Sigmoid colon (tissue), 6 donors: ENCODE measurements at regions not wholly inside any gene's neighbourhood (a gene's known extent, or its start where the extent isn't known, plus 50 kb on each side); places are given as distances from the start of the nearest gene placed in this dataset.

Source experiments
- DNase-seq: peaks from one replicate; pipeline ENCODE4 v3.0.0-alpha.2; 2019
- H3K27ac ChIP-seq, 4 donors: fragments of 200-600 bp; sonication (generic); one replicate each; pipeline ENCODE4 v1.5.1; 2016 to 2019; ENCODE audit warnings: mild to moderate bottlenecking in 1 of 4
- H3K27me3 ChIP-seq, 3 donors: fragments of 200-600 bp; sonication (generic); one replicate each; pipeline ENCODE4 v1.5.1; 2019; ENCODE audit warnings: mild to moderate bottlenecking in 1 of 3
- H3K36me3 ChIP-seq, 4 donors: fragments of 200-600 bp; sonication (generic); one replicate each; pipeline ENCODE4 v1.5.1; 2016 to 2019
- H3K4me1 ChIP-seq, 4 donors: fragments of 200-600 bp; sonication (generic); one replicate each; pipeline ENCODE4 v1.5.1; 2017 to 2019
- H3K4me3 ChIP-seq, 4 donors: fragments of 200-600 bp; sonication (generic); one replicate each; pipeline ENCODE4 v1.5.1; 2017 to 2019; ENCODE audit warnings: mild to moderate bottlenecking in 2 of 4, moderate library complexity in 1 of 4
- H3K9me3 ChIP-seq, 4 donors: fragments of 200-600 bp in 3 of 4; sonication (generic) in 3 of 4; one replicate each; pipeline versions ENCODE4 v1.5.1 to v1.6.1; 2013 to 2019
- EP300 ChIP-seq, 4 donors: sonication (generic); formaldehyde crosslinking; IDR thresholded peaks; one replicate each; pipeline ENCODE4 v1.6.1; 2017; ENCODE audit warnings: antibody characterized with exemption in 4 of 4
- POLR2A ChIP-seq, 2 donors: fragments of 450-650 bp; IDR thresholded peaks; one replicate each; pipeline ENCODE4 v1.6.1; 2016; ENCODE audit warnings: antibody characterized with exemption in 2 of 2, mild to moderate bottlenecking in 2 of 2, moderate library complexity in 2 of 2
- POLR2AphosphoS5 ChIP-seq, 4 donors: sonication (generic); formaldehyde crosslinking; IDR thresholded peaks; one replicate each; pipeline ENCODE4 v1.6.1; 2017; ENCODE audit warnings: antibody characterized with exemption in 4 of 4
- WGBS, 2 donors: extraction: QIAGEN DNeasy Blood & Tissue Kit; methylation state at CpG; one replicate each; pipeline ENCODE4 v1.1.7; 2013; 5-methylcytosine and 5-hydroxymethylcytosine counted together
- intact Hi-C: fragments of 100-400 bp; cut with DNase I; formaldehyde crosslinking; loops from one replicate; pipeline ENCODE4 v1.15.1; 2023
- TF ChIP-seq, protein P1 (sequence below), 4 experiments: fragments of 450-650 bp in 3 of 4; fragments of 200-600 bp in 1 of 4; IDR thresholded peaks; one replicate each; pipeline ENCODE4 v1.5.1; 2016 to 2019; ENCODE audit warnings: antibody characterized with exemption in 4 of 4, mild to moderate bottlenecking in 3 of 4, moderate library complexity in 2 of 4
- donor health status: healthy with polysubstance abuse.
- donor health status: healthy.

- Histone ChIP-seq H3K4me1 (peaks cover 0 to 16% (median 4%) of the 10 kb centered on the region in 4 donors), H3K36me3 (no peaks in the 10 kb centered on the region), H3K27ac (no peak overlapping the region), H3K9me3 (no peaks in the 10 kb centered on the region), H3K27me3 (no peaks in the 10 kb centered on the region), H3K4me3 (no peak overlapping the region)
- TF ChIP-seq POLR2AphosphoS5 (IDR thresholded peaks at IDR 0.05): no peak
- TF ChIP-seq EP300 (IDR thresholded peaks at IDR 0.05): no peak
- no peak for TF ChIP-seq POLR2A (IDR thresholded peaks at IDR 0.05)
- TF ChIP-seq, protein P1, sequence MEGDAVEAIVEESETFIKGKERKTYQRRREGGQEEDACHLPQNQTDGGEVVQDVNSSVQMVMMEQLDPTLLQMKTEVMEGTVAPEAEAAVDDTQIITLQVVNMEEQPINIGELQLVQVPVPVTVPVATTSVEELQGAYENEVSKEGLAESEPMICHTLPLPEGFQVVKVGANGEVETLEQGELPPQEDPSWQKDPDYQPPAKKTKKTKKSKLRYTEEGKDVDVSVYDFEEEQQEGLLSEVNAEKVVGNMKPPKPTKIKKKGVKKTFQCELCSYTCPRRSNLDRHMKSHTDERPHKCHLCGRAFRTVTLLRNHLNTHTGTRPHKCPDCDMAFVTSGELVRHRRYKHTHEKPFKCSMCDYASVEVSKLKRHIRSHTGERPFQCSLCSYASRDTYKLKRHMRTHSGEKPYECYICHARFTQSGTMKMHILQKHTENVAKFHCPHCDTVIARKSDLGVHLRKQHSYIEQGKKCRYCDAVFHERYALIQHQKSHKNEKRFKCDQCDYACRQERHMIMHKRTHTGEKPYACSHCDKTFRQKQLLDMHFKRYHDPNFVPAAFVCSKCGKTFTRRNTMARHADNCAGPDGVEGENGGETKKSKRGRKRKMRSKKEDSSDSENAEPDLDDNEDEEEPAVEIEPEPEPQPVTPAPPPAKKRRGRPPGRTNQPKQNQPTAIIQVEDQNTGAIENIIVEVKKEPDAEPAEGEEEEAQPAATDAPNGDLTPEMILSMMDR (IDR thresholded peaks at IDR 0.05): no peak
- intact Hi-C loops: no loop called here
- WGBS, 2 donors: 67 to 74% methylated on average over 3 of the region's 3 CpGs
- no peak for DNase-seq
Measured at GRCh38 chr1:218829097-218829496, 344.6 kb upstream of the LYPLAL1 start.

- TF ChIP-seq POLR2AphosphoS5 (IDR thresholded peaks at IDR 0.05): no peak
- TF ChIP-seq EP300 (IDR thresholded peaks at IDR 0.05): no peak
- TF ChIP-seq, protein P1 (IDR thresholded peaks at IDR 0.05): no peak
- TF ChIP-seq POLR2A (IDR thresholded peaks at IDR 0.05): no peak
- no peaks in the 10 kb centered on the region for H3K27me3 ChIP-seq
- H3K9me3 ChIP-seq: no peaks in the 10 kb centered on the region
- H3K4me3 ChIP-seq: no peak overlapping the region
- no peaks in the 10 kb centered on the region for H3K4me1 ChIP-seq
- no peaks in the 10 kb centered on the region for H3K36me3 ChIP-seq
- whole genome bisulfite sequencing, 2 donors: 91 to 94% methylated on average over 1 of the region's 1 CpG
- DNase-seq: no peak
- H3K27ac ChIP-seq: no peak overlapping the region
- intact Hi-C loops: no loop called here
Measured at GRCh38 chr1:218835609-218836008, 338.1 kb upstream of the LYPLAL1 start.

- no peaks in the 10 kb centered on the region for H3K36me3 ChIP-seq
- no peak for DNase-seq
- no peaks in the 10 kb centered on the region for H3K9me3 ChIP-seq
- no peak overlapping the region for H3K4me3 ChIP-seq
- no peak overlapping the region for H3K27ac ChIP-seq
- no peak for TF ChIP-seq POLR2A (IDR thresholded peaks at IDR 0.05)
- TF ChIP-seq, protein P1 (IDR thresholded peaks at IDR 0.05): no peak
- no peak for TF ChIP-seq POLR2AphosphoS5 (IDR thresholded peaks at IDR 0.05)
- no peak for TF ChIP-seq EP300 (IDR thresholded peaks at IDR 0.05)
- no peaks in the 10 kb centered on the region for H3K4me1 ChIP-seq
- intact Hi-C loops: no loop called here
- no peaks in the 10 kb centered on the region for H3K27me3 ChIP-seq
- WGBS, 2 donors: 89% methylated on average over 3 of the region's 3 CpGs
Measured at GRCh38 chr1:218836264-218836663, 337.4 kb upstream of the LYPLAL1 start.

DNA sequence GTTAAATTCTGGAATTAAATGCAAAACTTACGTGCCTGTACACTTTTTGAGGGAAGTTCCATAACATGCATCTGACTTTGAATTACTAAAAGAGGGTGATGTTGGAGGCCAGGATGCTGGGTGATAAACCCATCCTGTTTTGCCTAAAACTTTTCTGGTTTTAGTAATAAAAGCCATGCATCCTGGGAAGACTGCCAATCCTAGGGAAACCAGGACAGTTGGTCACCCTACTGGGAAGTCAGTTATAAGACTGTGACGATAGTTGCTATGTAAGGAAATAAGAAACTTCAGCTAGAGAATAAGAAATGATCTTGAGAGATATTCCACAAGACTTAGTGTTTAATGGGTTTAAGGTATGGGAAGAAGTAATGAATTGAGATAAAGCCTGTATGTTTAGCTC is 336.6 kb upstream of the LYPLAL1 start:
- H3K4me3 ChIP-seq: no peak overlapping the region
- TF ChIP-seq EP300 (IDR thresholded peaks at IDR 0.05): no peak
- TF ChIP-seq, protein P1 (IDR thresholded peaks at IDR 0.05): no peak
- TF ChIP-seq POLR2AphosphoS5 (IDR thresholded peaks at IDR 0.05): no peak
- TF ChIP-seq POLR2A (IDR thresholded peaks at IDR 0.05): no peak
- no peaks in the 10 kb centered on the region for H3K27me3 ChIP-seq
- H3K36me3 ChIP-seq: no peaks in the 10 kb centered on the region
- DNase-seq: no peak
- no peaks in the 10 kb centered on the region for H3K9me3 ChIP-seq
- no peaks in the 10 kb centered on the region for H3K4me1 ChIP-seq
- 89 to 90% methylated on average over 2 of the region's 2 CpGs for WGBS, 2 donors
- intact Hi-C loops: no loop called here
- H3K27ac ChIP-seq: no peak overlapping the region

DNA sequence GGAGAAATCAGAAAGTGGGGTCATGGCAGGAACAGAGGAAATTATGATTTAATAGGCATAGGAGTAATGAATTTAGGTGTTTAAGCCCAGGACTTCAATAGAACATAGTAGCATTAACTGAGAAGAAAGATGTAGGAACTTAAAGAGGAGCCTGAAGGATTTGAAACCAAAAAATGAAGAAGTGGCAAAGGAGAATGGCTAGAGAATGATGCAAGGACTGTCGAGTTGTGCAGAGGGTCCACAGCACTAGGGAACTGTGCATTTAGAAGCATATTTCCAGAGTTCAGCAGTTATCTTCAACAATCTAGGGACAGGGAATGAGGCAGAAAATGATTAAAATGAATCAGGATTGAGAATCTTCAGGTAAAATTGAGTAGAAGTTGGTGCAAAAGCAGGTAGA is 328.1 kb upstream of the LYPLAL1 start:
- Histone ChIP-seq H3K4me3 (no peak overlapping the region), H3K4me1 (peaks cover 0 to 5% (median 3%) of the 10 kb centered on the region in 4 donors), H3K27ac (no peak overlapping the region), H3K36me3 (no peaks in the 10 kb centered on the region), H3K27me3 (no peaks in the 10 kb centered on the region), H3K9me3 (no peaks in the 10 kb centered on the region)
- intact Hi-C loops: no loop called here
- no peak for DNase-seq
- TF ChIP-seq POLR2AphosphoS5 (IDR thresholded peaks at IDR 0.05) (no peak), POLR2A (IDR thresholded peaks at IDR 0.05) (no peak), EP300 (IDR thresholded peaks at IDR 0.05) (no peak)
- TF ChIP-seq, protein P1 (IDR thresholded peaks at IDR 0.05): no peak
- WGBS, 2 donors: 73 to 81% methylated on average over 1 of the region's 1 CpG
